Islet precursor cell (in vitro differentiated cells): ENCODE measurements at regions not wholly inside any gene's neighbourhood (a gene's known extent, or its start where the extent isn't known, plus 50 kb on each side); places are given as distances from the start of the nearest gene placed in this dataset.
"Not testable (repeated sequence)": the region's sequence is repeated elsewhere in the genome, so short reads cannot be mapped to it uniquely, and the experiment has no call there.

Experiments used
- DNase-seq: peaks from one replicate; pipeline ENCODE4 v3.0.0-alpha.2; 2018

DNA sequence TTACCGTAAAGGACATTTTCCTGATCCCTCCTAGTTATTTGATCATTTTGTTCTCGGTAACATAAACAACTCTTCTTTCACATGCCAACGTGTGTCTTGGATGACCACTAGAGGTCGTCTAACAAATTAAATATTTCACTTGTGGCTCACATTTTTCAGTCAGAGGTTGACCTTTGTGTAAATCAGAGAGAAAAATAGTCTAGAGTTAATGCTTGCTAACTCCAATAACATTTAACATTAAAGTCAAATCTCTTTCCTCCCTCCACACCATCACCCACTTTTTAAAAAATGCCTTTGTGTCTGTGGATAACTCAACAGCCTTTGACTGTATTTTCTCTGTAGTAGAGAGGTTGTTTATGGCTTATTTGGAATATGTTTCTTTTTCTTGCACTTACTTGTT, 220.5 kb upstream of the B3GALT2 start:
- no peak for DNase-seq

- DNase-seq: no peak
Measured at GRCh38 chr1:193404236-193404635, 217.8 kb upstream of the B3GALT2 start.

GRCh38 chr1:193402977-193403376, 216.6 kb upstream of the B3GALT2 start:
- DNase-seq: no peak

- DNase-seq: no peak
Measured at GRCh38 chr1:193402037-193402436, 215.6 kb upstream of the B3GALT2 start.

DNA sequence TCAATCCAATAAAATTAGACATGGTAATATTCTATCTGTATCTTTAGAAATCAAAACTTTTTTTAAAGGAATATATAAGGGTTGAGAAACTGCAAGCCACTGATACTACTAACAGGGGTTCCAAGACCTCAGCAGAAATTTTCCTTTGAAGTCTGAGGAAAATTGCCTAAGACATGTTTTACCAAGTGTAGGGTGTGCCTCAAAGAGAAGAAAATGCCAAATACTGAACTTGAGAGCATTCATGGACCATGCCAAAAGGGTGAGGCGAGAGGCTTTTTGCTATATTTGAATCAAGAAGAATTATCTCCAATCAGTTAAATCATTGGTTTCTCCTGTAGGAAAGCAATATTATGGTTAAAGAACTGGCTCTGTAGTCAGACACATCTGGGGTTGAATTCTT, 207.9 kb upstream of the B3GALT2 start:
- DNase-seq: no peak

DNA sequence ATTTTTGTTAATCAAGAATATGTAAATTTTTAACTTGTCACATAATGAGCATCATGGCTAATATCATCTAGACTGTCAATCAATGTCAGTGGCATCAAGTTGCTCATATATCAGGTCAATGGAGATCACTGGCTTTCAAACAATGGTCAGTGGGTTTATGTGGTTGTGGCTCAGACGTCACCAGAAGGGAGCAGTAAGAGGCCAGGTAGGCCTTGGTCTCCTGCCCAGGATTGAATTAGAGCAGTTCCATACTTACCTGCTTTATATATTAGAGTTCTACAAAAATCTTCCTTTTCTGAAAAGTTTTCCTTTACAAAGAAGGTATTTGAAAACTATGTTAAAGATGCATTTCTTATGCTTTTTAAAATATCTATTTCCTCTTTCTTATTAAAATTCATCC, 206.3 kb upstream of the B3GALT2 start:
- no peak for DNase-seq

GRCh38 chr1:193388683-193389082, 202.3 kb upstream of the B3GALT2 start:
- DNase-seq: no peak

DNA sequence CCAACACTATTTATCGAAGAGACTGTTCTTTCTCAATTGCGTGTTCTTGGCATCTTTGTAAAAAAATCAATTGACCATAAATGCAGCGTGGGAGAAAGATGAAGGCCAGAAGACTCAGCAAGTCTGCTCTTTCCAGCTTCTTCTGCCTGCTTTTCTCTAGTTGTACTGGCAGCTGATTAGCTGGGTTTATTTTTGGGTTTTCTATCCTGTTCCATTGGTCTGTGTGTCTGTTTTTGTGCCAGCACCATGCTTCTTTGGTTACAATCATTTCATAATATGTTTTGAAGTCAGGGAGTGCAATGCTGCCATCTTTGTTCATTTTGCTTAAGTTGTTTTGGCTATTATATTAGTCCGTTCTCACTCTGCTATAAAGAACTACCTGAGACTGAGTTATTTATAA, 201.8 kb upstream of the B3GALT2 start:
- no peak for DNase-seq

DNA sequence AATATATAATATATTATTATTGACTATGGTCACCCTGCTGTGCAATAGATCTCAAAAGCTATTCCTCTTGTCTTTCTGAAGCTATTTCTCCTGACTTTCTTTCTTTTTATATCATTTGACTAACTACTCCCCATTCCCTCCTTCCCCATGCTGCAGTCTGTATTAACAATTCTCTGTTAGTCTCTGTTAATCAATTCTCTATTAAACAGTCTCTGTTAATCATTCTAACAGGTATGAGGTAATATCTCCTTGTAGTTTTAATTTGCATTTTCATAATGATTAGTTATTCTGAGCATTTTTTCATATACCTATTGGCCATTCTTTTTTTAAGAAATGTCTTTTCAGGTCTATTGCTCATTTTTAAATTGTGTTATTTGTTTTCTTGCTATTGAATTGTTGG, 201.0 kb upstream of the B3GALT2 start:
- DNase-seq: no peak

DNA sequence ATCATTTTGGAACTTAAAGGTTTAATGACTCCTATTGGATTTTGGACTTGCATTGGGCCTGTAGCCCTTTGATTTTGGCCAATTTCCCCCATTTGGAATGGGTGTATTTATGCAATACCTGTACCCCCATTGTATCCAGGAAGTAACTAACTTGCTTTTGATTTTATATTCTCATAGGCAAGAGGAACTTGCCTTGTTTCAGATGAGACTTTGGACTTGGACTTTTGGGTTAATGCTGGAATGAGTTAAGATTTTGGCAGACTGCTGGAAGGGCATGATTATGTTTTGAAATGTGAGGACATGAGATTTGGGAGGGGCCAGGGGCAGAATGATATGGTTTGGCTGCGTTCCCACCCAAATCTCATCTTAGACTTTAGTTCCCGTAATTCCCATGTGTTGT, 192.0 kb upstream of the B3GALT2 start:
- not testable (repeated sequence) for DNase-seq

- no peak for DNase-seq
Measured at GRCh38 chr1:193377472-193377871, 191.1 kb upstream of the B3GALT2 start.

DNA sequence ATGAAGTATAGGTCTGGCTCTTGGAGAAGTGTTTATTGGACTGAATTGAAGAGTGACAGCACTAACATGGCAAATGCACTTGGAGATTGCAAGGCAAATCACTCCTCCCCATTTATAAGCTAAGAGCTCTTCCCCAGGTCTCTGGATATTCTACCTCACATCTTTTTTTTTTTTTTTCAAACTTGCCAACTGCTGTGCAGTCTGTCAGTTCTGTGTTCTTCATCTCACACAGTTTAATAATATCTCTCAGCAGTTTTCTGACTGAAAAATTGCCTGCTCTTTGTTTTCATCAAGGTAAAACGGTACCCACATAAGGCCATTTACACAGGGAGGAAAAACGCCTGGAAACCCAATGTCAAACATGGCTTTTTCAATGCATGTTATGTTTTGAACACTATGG, 186.1 kb upstream of the B3GALT2 start:
- DNase-seq: no peak

GRCh38 chr1:193368302-193368701, 181.9 kb upstream of the B3GALT2 start:
- no peak for DNase-seq

GRCh38 chr1:193367863-193368262, 181.4 kb upstream of the B3GALT2 start:
- DNase-seq: no peak

GRCh38 chr1:193366764-193367507, 180.5 kb upstream of the B3GALT2 start:
- no peak for DNase-seq

GRCh38 chr1:193365966-193366365, 179.6 kb upstream of the B3GALT2 start:
- DNase-seq: no peak

DNA sequence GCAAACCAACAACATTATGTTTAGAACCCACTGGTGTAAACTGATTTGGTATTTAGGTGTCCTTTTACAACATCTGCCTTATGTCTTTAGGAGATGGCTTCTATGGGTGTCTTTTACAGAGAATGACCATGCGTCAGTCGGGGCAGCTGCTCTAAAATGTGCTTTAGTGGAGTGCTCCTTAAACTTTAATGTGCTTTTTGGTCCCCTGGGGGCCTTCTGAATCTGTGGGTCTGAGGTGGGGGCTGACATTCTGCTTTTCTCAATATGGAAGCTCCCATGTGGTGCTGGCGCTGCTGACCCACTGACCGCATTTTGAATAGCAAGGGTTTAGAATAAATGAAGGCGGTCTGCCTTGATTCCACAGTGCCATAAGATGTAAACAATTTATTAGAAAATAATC, 173.2 kb upstream of the B3GALT2 start:
- no peak for DNase-seq

DNA sequence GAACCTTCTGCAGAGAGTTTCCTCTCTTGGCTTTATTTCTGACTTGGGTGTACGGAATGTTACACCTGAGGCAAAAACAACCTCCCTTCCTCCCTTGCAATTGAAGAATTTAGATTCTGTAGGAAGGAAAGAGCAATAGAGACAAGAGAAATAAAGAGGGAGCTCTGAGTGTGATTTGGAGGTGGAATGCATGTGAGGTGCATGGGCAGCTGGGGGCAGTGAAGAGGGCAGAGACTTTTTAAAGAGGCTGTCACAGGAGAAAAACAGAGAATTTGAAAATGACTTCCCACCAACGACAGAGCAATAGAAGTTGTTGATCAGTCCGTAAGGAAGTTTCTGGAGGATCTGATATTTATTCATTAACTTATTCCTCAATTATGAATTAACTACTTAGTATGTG, 172.0 kb upstream of the B3GALT2 start:
- DNase-seq: no peak

DNA sequence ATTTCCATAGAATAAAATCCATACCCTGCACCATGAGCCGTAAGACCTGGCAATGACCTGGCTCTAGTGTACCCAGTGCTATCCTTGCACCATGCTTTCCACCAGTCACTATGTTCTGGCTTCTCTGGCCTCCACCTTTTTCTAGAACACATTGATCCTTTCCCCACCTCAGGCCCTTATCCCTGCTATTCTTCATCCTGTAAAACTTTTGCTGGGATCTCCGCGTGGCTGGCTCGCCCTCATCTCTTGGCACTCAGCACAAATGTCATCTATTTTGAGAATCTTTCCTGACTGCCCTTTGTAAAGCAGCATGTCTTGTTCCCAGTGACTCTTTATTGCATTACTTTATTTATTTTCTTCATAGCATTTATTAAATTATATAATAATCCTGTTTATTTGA, 169.8 kb upstream of the B3GALT2 start:
- DNase-seq: no peak

DNA sequence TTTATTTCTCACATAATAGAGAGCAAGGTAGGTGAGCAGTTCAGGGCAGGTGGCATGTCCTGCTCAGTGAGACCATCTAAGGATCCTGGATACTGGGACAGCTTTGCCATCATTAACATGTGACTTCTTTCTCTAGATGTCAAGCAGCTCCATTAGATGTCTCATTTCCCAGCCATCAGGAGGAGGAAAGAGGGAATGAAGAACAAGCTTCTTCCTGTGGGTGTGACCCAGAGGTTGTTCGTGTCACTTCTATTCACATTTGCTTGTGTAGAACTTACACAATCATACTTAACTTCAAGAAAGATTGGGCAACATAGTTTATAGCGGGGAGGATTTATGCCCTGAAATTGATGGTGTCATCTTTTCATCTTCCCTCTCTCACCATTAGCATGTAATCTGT, 169.2 kb upstream of the B3GALT2 start:
- DNase-seq: no peak

DNA sequence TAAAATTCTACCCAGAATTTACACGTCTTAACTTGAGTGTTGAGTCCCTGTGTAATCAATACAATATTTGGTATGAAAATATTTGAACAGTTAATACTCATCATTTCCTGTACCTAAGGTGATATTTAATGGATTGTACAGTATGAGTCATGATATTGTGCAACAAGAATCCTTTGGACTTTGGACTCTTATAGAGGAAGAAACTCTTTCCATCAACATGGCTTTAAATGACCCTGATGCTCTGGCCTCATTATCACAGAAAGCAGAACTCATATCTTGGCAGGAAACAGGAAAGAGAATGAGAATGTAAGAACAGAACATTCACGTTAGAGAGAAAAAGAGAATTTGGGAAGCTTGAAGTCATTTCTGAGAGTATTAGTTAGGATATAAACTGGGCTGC, 168.8 kb upstream of the B3GALT2 start:
- no peak for DNase-seq

DNA sequence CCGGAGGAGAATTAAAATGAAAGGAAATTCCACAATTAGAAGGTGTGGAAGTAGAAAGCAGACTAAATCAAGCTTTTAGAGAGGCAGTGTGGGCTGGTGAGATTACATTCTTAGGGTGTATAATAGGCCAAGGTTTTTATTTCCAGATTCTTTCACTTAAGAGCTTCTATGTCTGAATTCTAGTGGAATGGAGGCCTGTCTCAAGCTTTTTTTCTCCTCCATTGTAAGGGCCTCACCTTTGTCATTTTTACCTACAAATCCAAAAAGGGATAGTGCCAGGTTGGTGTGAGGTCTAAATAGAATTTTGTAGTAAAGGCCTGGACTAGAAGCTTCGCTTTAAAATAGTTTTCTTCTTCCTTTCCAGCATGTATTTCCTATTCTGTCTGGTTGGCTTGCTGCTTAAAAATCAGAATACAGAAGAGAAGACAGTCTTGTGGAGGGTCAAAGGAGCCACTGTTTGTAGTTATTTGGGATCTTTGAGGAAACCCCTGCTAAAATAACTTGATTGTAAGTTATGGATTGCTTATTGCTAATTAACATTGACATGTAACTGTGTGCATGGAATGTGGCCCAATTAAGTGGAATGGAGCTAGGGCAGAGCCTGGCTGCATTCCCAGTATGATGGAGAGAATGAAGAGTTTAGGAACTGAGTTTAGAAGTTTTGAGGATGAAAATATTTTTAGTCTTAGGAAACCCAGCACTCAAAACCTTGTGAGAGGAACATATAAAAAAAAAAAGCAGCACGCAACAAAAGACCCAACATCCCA, 162.5 kb upstream of the B3GALT2 start:
- DNase-seq: no peak

GRCh38 chr1:193348091-193348768, 161.8 kb upstream of the B3GALT2 start:
- DNase-seq: no peak

DNA sequence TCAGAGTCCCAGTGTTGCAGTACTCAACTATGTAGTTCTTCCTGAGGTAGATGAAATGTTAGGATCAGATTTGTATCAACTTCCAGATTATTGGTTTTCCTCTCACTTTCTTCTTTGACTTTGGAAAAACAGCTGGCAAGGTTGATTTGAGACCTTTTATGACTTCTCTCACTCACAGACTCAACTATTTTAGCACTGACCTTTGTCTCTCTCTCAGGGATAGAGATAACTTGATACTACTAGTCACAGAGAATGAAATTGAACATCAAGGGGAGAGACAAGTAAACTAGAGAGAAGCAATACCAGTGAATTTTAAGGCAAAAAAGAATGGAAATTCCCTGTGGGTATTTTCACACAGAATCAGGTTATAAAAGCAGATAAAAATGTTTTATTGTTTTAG, 159.7 kb upstream of the B3GALT2 start:
- no peak for DNase-seq
